ENCODE measurements at regions not wholly inside any gene's neighbourhood (a gene's known extent, or its start where the extent isn't known, plus 50 kb on each side); places are given as distances from the start of the nearest gene placed in this dataset.

GRCh38 chr15:26442680-26443079 lies 330.2 kb downstream of the GABRB3 start:
- no peak overlapping the region for H3K4me3 ChIP-seq
- no peaks in the 10 kb centered on the region for H3K4me1 ChIP-seq (ENCODE audit: control insufficient read depth in 5 of 5, insufficient read depth in 5 of 5, low read length in 5 of 5)
- WGBS, 2 donors: 89 to 93% methylated on average over 5 of the region's 5 CpGs
- no peak for TF ChIP-seq CTCF (IDR thresholded peaks at IDR 0.05; ENCODE audit: control extremely low read depth, extremely low read depth)
- DNase-seq (no peak), ATAC-seq (ENCODE audit: insufficient read depth, low FRiP score) (no peak)
- no peak overlapping the region for H3K27ac ChIP-seq (ENCODE audit: low read depth in 1 of 2, low read length in 1 of 2)
- H3K27me3 ChIP-seq (ENCODE audit: control insufficient read depth in 3 of 3, insufficient read depth in 3 of 3, low read length in 2 of 3): no peaks in the 10 kb centered on the region
- H3K36me3 ChIP-seq (ENCODE audit: control insufficient read depth in 4 of 4, insufficient read depth in 4 of 4, low read length in 4 of 4): no peaks in the 10 kb centered on the region
- H3K9ac ChIP-seq (ENCODE audit: insufficient read depth in 1 of 2, low read length in 2 of 2): no peak overlapping the region
- peaks cover 0 to 7% (median 0%) of the 10 kb centered on the region in 4 donors for H3K9me3 ChIP-seq (ENCODE audit: control insufficient read depth in 4 of 4, insufficient read depth in 3 of 4, low read length in 3 of 4)

- no peak overlapping the region for H3K27ac ChIP-seq (ENCODE audit: low read depth in 1 of 2, low read length in 1 of 2)
- 64 to 70% methylated on average over 3 of the region's 3 CpGs for WGBS, 2 donors
Observed at GRCh38 chr15:26439681-26440080, 333.2 kb downstream of the GABRB3 start.

GRCh38 chr15:26438718-26439117 lies 334.1 kb downstream of the GABRB3 start:
- Histone ChIP-seq H3K4me1 (ENCODE audit: control insufficient read depth in 5 of 5, insufficient read depth in 5 of 5, low read length in 5 of 5) (no peaks in the 10 kb centered on the region), H3K36me3 (ENCODE audit: control insufficient read depth in 4 of 4, insufficient read depth in 4 of 4, low read length in 4 of 4) (no peaks in the 10 kb centered on the region), H3K4me3 (no peak overlapping the region), H3K9ac (ENCODE audit: insufficient read depth in 1 of 2, low read length in 2 of 2) (no peak overlapping the region), H3K9me3 (ENCODE audit: control insufficient read depth in 4 of 4, insufficient read depth in 3 of 4, low read length in 3 of 4) (peaks cover 0 to 8% (median 0%) of the 10 kb centered on the region in 4 donors), H3K27ac (ENCODE audit: low read depth in 1 of 2, low read length in 1 of 2) (no peak overlapping the region), H3K27me3 (ENCODE audit: control insufficient read depth in 3 of 3, insufficient read depth in 3 of 3, low read length in 2 of 3) (no peaks in the 10 kb centered on the region)
- ATAC-seq (ENCODE audit: insufficient read depth, low FRiP score): no peak
- no peak for DNase-seq
- no peak for TF ChIP-seq CTCF (IDR thresholded peaks at IDR 0.05; ENCODE audit: control extremely low read depth, extremely low read depth)
- 83 to 91% methylated on average over 6 of the region's 6 CpGs for WGBS, 2 donors

More at GRCh38 chr15:26439681-26440080, 333.2 kb downstream of the GABRB3 start:
- Histone ChIP-seq H3K9me3 (ENCODE audit: control insufficient read depth in 4 of 4, insufficient read depth in 3 of 4, low read length in 3 of 4) (peaks cover 0 to 8% (median 0%) of the 10 kb centered on the region in 4 donors), H3K4me3 (no peak overlapping the region), H3K4me1 (ENCODE audit: control insufficient read depth in 5 of 5, insufficient read depth in 5 of 5, low read length in 5 of 5) (no peaks in the 10 kb centered on the region), H3K36me3 (ENCODE audit: control insufficient read depth in 4 of 4, insufficient read depth in 4 of 4, low read length in 4 of 4) (no peaks in the 10 kb centered on the region), H3K27me3 (ENCODE audit: control insufficient read depth in 3 of 3, insufficient read depth in 3 of 3, low read length in 2 of 3) (no peaks in the 10 kb centered on the region), H3K9ac (ENCODE audit: insufficient read depth in 1 of 2, low read length in 2 of 2) (no peak overlapping the region)
- ATAC-seq (ENCODE audit: insufficient read depth, low FRiP score): no peak
- no peak for TF ChIP-seq CTCF (IDR thresholded peaks at IDR 0.05; ENCODE audit: control extremely low read depth, extremely low read depth)
- DNase-seq: no peak

GRCh38 chr15:26438316-26438715 lies 334.6 kb downstream of the GABRB3 start:
- TF ChIP-seq CTCF (IDR thresholded peaks at IDR 0.05; ENCODE audit: control extremely low read depth, extremely low read depth): no peak
- Histone ChIP-seq H3K36me3 (ENCODE audit: control insufficient read depth in 4 of 4, insufficient read depth in 4 of 4, low read length in 4 of 4) (no peaks in the 10 kb centered on the region), H3K27me3 (ENCODE audit: control insufficient read depth in 3 of 3, insufficient read depth in 3 of 3, low read length in 2 of 3) (no peaks in the 10 kb centered on the region), H3K4me3 (no peak overlapping the region), H3K4me1 (ENCODE audit: control insufficient read depth in 5 of 5, insufficient read depth in 5 of 5, low read length in 5 of 5) (no peaks in the 10 kb centered on the region), H3K9ac (ENCODE audit: insufficient read depth in 1 of 2, low read length in 2 of 2) (no peak overlapping the region), H3K27ac (ENCODE audit: low read depth in 1 of 2, low read length in 1 of 2) (no peak overlapping the region), H3K9me3 (ENCODE audit: control insufficient read depth in 4 of 4, insufficient read depth in 3 of 4, low read length in 3 of 4) (peaks cover 0 to 7% (median 0%) of the 10 kb centered on the region in 4 donors)
- WGBS, 2 donors: 57 to 68% methylated on average over 4 of the region's 4 CpGs
- no peak for ATAC-seq (ENCODE audit: insufficient read depth, low FRiP score)
- no peak for DNase-seq

Measured in lung (tissue), 11 donors.